BE2C (cell line): ENCODE measurements at regions not wholly inside any gene's neighbourhood (a gene's known extent, or its start where the extent isn't known, plus 50 kb on each side); places are given as distances from the start of the nearest gene placed in this dataset.
A peak's percentile ranks its signal among the peaks of the same experiment; 100 is the strongest.

ENCODE experiments used
- DNase-seq: peaks from one replicate; pipeline ENCODE4 v3.0.0-alpha.2; 2020
- H3K27me3 ChIP-seq: fragments of 250-450 bp; sonication (Bioruptor Pico); 2 replicates; pipeline ENCODE4 v1.5.1; 2020; ENCODE audit warnings: mild to moderate bottlenecking
- H3K36me3 ChIP-seq: fragments of 250-450 bp; sonication (Bioruptor Pico); 2 replicates; pipeline ENCODE4 v1.5.1; 2020; ENCODE audit warnings: mild to moderate bottlenecking
- H3K4me1 ChIP-seq: fragments of 250-450 bp; sonication (Bioruptor Pico); 2 replicates; pipeline ENCODE4 v1.5.1; 2020
- H3K4me3 ChIP-seq: 2 replicates; pipeline ENCODE4 v1.5.1; 2011; ENCODE audit warnings: low read depth, low read length
- H3K9me3 ChIP-seq: fragments of 250-450 bp; sonication (Bioruptor Pico); 2 replicates; pipeline ENCODE4 v1.5.1; 2020
- CTCF ChIP-seq: IDR thresholded peaks from 2 replicates; pipeline ENCODE4 v1.5.1; 2012; ENCODE audit warnings: mild to moderate bottlenecking, low read depth, low read length

- Histone ChIP-seq H3K27me3 (no peaks in the 10 kb centered on the region), H3K36me3 (no peaks in the 10 kb centered on the region), H3K4me1 (no peaks in the 10 kb centered on the region), H3K9me3 (no peaks in the 10 kb centered on the region), H3K4me3 (no peak overlapping the region)
- DNase-seq, result no peak
- no peak for TF ChIP-seq CTCF
These were observed 221.1 kb upstream of the CFAP20DC start for GRCh38 chr3:59270921-59271320.

DNA sequence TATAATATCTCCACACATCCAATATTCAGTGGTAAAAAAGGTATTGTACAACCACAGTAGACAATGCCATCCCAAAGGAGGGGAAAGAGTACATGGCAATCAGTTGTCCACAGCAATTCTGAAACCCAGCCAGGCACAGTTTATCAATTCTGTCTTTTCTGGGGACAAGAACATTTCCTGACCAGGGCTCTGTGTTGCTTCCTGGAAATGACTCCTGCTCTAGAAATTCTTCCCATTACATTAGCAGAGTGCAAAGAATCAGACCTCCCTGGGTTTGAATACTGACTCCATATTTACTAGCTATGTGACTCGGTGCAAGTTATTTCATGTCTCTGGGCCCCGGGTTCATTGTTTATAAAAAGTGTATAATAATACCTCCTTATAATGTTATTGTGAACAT lies 220.4 kb upstream of the CFAP20DC start:
- Histone ChIP-seq H3K27me3 (no peaks in the 10 kb centered on the region), H3K36me3 (no peaks in the 10 kb centered on the region), H3K4me3 (no peak overlapping the region), H3K9me3 (no peaks in the 10 kb centered on the region), H3K4me1 (no peaks in the 10 kb centered on the region)
- DNase-seq, result no peak
- TF ChIP-seq CTCF, result no peak

- DNase-seq, result no peak
- H3K4me3 ChIP-seq, result no peak overlapping the region
- no peaks in the 10 kb centered on the region for H3K4me1 ChIP-seq
These were observed 218.3 kb upstream of the CFAP20DC start for GRCh38 chr3:59268170-59268569.

DNA sequence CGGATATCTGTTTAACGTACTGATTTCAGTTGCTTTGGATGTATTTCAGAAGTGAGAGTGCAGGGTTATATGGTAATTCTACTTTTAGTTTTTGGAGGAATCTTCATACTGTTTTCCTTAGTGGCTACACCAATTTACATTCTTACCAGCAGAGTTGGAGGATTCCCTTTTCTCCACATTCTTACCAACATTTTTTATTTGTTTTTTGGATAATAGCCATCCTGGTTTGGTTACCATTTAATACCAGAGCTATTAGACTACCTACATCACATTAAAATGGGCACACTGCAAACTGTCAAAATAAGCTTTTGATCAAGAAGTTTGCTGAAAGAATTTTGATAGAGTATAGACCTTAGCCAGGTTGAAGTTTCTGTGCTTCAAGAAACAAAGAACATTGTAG lies 217.2 kb upstream of the CFAP20DC start:
- no peaks in the 10 kb centered on the region for H3K4me1 ChIP-seq
- no peak overlapping the region for H3K4me3 ChIP-seq
- H3K27me3 ChIP-seq, result no peaks in the 10 kb centered on the region
- no peak for TF ChIP-seq CTCF
- no peaks in the 10 kb centered on the region for H3K36me3 ChIP-seq
- no peak for DNase-seq
- H3K9me3 ChIP-seq, result no peaks in the 10 kb centered on the region

More at GRCh38 chr3:59268170-59268569, 218.3 kb upstream of the CFAP20DC start:
- no peaks in the 10 kb centered on the region for H3K36me3 ChIP-seq
- no peak for TF ChIP-seq CTCF
- H3K9me3 ChIP-seq, result no peaks in the 10 kb centered on the region
- no peaks in the 10 kb centered on the region for H3K27me3 ChIP-seq

GRCh38 chr3:59266551-59266950 lies 216.7 kb upstream of the CFAP20DC start:
- TF ChIP-seq CTCF, result no peak
- no peak for DNase-seq
- H3K4me1 ChIP-seq, result no peaks in the 10 kb centered on the region
- H3K4me3 ChIP-seq, result no peak overlapping the region
- no peaks in the 10 kb centered on the region for H3K9me3 ChIP-seq
- no peaks in the 10 kb centered on the region for H3K36me3 ChIP-seq
- no peaks in the 10 kb centered on the region for H3K27me3 ChIP-seq

DNA sequence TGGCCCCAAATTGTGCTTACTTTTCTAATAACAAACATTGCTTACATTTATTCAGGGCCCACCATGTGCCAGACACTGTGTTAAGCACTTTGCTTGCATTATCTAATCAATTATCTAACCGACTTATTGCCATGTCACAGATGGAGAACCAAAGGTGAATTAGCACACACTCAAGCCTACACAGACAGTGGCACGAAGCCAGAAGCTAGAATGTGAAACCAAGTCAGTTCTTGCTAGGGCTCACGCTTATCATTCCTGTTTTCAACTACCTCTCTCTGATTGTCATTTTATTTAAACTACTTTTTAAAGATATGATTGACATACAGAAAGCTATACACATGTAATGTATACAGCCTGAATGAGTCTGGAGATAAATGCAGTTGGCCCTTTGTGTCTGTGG lies 215.7 kb upstream of the CFAP20DC start:
- H3K9me3 ChIP-seq, result no peaks in the 10 kb centered on the region
- no peaks in the 10 kb centered on the region for H3K27me3 ChIP-seq
- H3K36me3 ChIP-seq, result no peaks in the 10 kb centered on the region
- peak; percentile 10 for DNase-seq
- TF ChIP-seq CTCF, result no peak
- H3K4me3 ChIP-seq, result no peak overlapping the region
- H3K4me1 ChIP-seq, result no peaks in the 10 kb centered on the region
